ENCODE measurements at regions not wholly inside any gene's neighbourhood (a gene's known extent, or its start where the extent isn't known, plus 50 kb on each side); places are given as distances from the start of the nearest gene placed in this dataset.

- TF ChIP-seq CTCF (conservative IDR thresholded peaks at IDR 0.05) (no peak), EZH2 (IDR thresholded peaks at IDR 0.05; ENCODE audit: low read depth) (no peak)
Measured at GRCh38 chr10:10938676-10939075, 79.0 kb upstream of the CELF2 start.
